Naive B cell (primary cell): ENCODE measurements at regions not wholly inside any gene's neighbourhood (a gene's known extent, or its start where the extent isn't known, plus 50 kb on each side); places are given as distances from the start of the nearest gene placed in this dataset.

Experiments used
- ATAC-seq, 2 donors: fragments of 150-1000 bp; cut with Tn5 transposase; 2 replicates each; pipeline ENCODE4 v1.10.0; 2021; ENCODE audit warnings: low read depth in 2 of 2, mild to moderate bottlenecking in 2 of 2, moderate library complexity in 2 of 2
- DNase-seq: peaks from one replicate; pipeline ENCODE4 v3.0.0; 2022
- H3K27ac Mint-ChIP-seq, 6 donors: one replicate each; pipeline ENCODE4 v1.8.0; 2020 to 2022; ENCODE audit warnings: mild to moderate bottlenecking in 6 of 6, mixed read lengths in 6 of 6, moderate library complexity in 5 of 6, inconsistent platforms in 2 of 6
- H3K27me3 Mint-ChIP-seq, 3 donors: one replicate each; pipeline ENCODE4 v1.8.0; 2021 to 2022; ENCODE audit warnings: mixed read lengths in 3 of 3, mild to moderate bottlenecking in 1 of 3
- H3K36me3 Mint-ChIP-seq, 2 donors: one replicate each; pipeline ENCODE4 v1.8.0; 2020 to 2022; ENCODE audit warnings: mixed read lengths in 2 of 2, inconsistent platforms in 1 of 2, mild to moderate bottlenecking in 1 of 2
- H3K4me1 Mint-ChIP-seq, 3 donors: one replicate each; pipeline ENCODE4 v1.8.0; 2020 to 2022; ENCODE audit warnings: mixed read lengths in 3 of 3, inconsistent platforms in 1 of 3, mild to moderate bottlenecking in 1 of 3, moderate library complexity in 1 of 3
- H3K4me3 Mint-ChIP-seq, 8 donors: one replicate each; pipeline ENCODE4 v1.8.0; 2020 to 2022; ENCODE audit warnings: mild to moderate bottlenecking in 8 of 8, mixed read lengths in 8 of 8, moderate library complexity in 8 of 8, inconsistent platforms in 2 of 8
- H3K9me3 Mint-ChIP-seq, 7 donors: one replicate each; pipeline ENCODE4 v1.8.0; 2020 to 2022; ENCODE audit warnings: mixed read lengths in 7 of 7, mild to moderate bottlenecking in 5 of 7, inconsistent platforms in 2 of 7, moderate library complexity in 1 of 7

DNA sequence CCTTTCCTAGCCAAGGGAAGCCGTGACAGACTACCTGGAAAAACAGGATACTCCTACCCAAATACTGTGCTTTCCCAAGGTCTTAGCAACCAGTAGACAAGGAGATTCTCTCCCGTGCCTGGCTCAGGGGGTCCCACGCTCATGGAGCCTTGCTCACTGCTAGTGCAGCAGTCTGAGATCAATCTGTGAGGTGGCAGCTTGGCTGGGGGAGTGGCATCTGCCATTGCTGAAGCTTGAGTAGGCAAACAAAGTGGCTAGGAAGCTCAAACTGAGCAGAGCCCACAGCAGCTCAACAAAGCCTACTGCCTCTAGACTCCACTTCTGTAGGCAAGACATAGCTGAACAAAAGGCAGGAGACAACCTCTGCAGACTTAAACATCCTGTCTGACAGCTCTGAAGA is 177.1 kb downstream of the PARM1 start:
- Mint-ChIP-seq H3K9me3 (peaks cover 2 to 13% (median 8%) of the 10 kb centered on the region in 7 donors), H3K36me3 (peaks cover 0 to 20% of the 10 kb centered on the region in 2 donors), H3K27ac (no peak overlapping the region), H3K4me3 (no peak overlapping the region), H3K27me3 (peaks cover 0 to 6% (median 5%) of the 10 kb centered on the region in 3 donors), H3K4me1 (peaks cover 23 to 27% (median 27%) of the 10 kb centered on the region in 3 donors)
- no peak for DNase-seq
- ATAC-seq, result no peak

DNA sequence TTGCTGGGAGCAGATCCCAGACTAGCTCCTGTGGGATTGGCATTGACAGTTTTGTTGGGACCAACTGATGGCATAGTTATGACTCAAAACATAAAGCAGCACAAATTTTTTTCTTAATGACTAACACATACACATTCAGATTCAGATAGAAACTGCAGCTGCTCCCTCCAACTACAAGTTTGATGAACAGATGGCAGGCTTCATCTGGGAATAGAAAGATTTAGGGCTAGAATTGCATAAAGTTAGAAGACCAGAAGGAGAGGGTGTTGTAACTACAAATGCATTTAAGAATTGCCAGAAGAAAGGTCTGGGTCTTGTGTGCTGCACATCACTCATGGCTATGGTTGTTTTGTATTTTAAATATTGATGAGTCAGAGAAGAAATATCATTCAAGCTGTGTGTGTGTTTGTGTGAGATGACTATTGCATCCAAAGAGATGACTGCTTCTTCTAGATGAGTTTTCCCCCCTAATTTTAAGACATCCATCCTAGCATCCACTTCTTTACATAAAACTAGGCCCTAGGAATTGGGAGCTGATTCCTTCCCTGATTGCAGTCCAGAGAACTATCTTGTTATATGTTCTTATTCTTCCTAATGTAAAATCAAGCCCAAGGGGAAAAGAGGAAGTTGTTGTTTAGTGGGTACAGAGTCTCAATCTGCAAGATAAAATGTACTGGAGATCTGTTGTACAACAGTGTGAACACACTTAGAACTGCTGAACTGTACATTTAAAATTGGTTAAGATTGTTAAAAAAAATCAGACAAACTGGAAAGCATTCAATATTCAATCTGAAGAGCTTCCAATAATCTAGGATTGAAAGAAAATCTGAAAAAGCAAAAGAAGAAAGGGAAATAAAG is 175.1 kb downstream of the PARM1 start:
- Mint-ChIP-seq H3K4me1 (peaks cover 16 to 24% (median 22%) of the 10 kb centered on the region in 3 donors), H3K9me3 (peaks cover 2 to 12% (median 8%) of the 10 kb centered on the region in 7 donors), H3K36me3 (peaks cover 0 to 20% of the 10 kb centered on the region in 2 donors), H3K27ac (no peak overlapping the region), H3K4me3 (no peak overlapping the region), H3K27me3 (peaks cover 0 to 6% (median 5%) of the 10 kb centered on the region in 3 donors)
- DNase-seq (no peak), ATAC-seq (no peak)

DNA sequence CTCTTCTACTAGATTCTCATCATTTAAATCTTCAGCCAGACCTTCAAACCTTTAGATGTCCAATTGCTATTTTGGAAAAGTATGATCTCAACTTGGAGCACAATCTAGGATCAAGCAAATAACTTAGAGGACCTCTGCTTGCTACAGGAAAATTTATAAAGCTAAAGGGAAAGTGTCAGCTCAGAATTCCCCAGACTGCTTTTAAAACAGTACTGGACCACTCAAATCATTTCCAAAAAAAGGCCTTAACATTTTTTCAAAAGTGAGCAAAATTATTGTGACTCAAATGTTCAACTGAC is 169.8 kb downstream of the PARM1 start:
- Mint-ChIP-seq H3K9me3 (peaks cover 0 to 20% (median 15%) of the 10 kb centered on the region in 7 donors), H3K27me3 (peaks cover 5 to 6% (median 5%) of the 10 kb centered on the region in 3 donors), H3K36me3 (peaks cover 0 to 13% of the 10 kb centered on the region in 2 donors), H3K27ac (peak overlapping the region in 3 of 6 donors; percentile 60 to 83 (median 81)), H3K4me3 (peak overlapping the region in 3 of 8 donors; percentile 61 to 78 (median 66)), H3K4me1 (peaks cover 31 to 48% (median 43%) of the 10 kb centered on the region in 3 donors)
- DNase-seq (no peak), ATAC-seq (no peak)

DNA sequence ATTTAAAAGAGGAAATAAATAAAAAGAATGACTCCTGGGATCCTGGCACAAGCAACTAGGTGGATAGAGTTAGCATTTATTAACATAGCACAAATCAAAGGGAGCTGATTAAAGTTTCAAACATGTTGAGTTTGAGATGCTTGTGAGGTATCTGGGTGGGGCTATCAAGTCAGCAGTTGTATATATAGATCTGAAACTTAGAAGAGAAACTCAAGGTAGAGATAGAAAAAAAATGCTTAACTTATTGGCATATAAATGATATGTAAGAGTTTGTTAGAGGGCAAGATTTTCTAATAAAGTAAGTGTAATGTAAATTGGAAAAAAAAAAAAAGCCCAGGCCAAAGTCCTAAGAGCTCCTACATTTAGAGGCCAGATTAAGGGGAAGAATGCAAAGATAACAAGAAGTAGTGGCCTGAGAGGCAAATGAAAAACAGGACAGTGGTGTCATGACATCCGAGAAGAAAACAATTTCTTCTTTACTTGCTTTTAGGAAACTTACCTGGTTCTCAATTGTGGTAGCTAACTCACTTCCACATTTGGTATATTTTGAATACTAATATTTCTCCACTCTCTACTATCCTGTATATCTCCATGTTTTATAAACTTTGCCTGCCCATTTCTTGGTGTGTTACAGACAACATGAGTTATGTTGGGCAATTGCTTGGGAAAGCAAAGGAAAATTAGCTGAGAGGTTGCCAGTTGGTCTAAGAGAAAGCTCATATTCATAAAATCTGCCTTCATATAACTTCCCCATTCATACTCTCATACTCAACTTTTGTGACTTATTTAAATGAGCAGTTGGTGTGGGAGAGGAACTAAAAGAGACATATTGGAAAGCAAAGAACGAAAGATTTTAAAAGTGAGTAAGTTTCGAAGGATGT is 169.2 kb downstream of the PARM1 start:
- H3K9me3 Mint-ChIP-seq, result peaks cover 4 to 26% (median 16%) of the 10 kb centered on the region in 7 donors
- peak overlapping the region in 7 of 8 donors; percentile 7 to 78 (median 59) for H3K4me3 Mint-ChIP-seq
- peak overlapping the region; percentile 57 to 86 (median 81) for H3K27ac Mint-ChIP-seq
- peaks cover 5 to 7% (median 6%) of the 10 kb centered on the region in 3 donors for H3K27me3 Mint-ChIP-seq
- DNase-seq (peak; percentile 24), ATAC-seq (peak; percentile 71 to 75)
- H3K36me3 Mint-ChIP-seq, result peaks cover 0 to 19% of the 10 kb centered on the region in 2 donors
- peaks cover 27 to 48% (median 43%) of the 10 kb centered on the region in 3 donors for H3K4me1 Mint-ChIP-seq
